Lower leg skin (tissue), 3 donors: ENCODE measurements at regions not wholly inside any gene's neighbourhood (a gene's known extent, or its start where the extent isn't known, plus 50 kb on each side); places are given as distances from the start of the nearest gene placed in this dataset.

Source experiments
- CTCF ChIP-seq, 3 donors: fragments of 450-650 bp; IDR thresholded peaks; one replicate each; pipeline ENCODE4 v1.5.1; 2016; ENCODE audit warnings: antibody characterized with exemption in 3 of 3, mild to moderate bottlenecking in 3 of 3, moderate library complexity in 2 of 3
- POLR2A ChIP-seq, 2 donors: fragments of 450-650 bp; IDR thresholded peaks; one replicate each; pipeline ENCODE4 v1.6.1; 2016 to 2017; ENCODE audit warnings: antibody characterized with exemption in 2 of 2, mild to moderate bottlenecking in 1 of 2, moderate library complexity in 1 of 2

GRCh38 chr5:167533814-167534795 lies 757.3 kb upstream of the WWC1 start:
- TF ChIP-seq POLR2A (IDR thresholded peaks at IDR 0.05) (no peak), CTCF (IDR thresholded peaks at IDR 0.05) (no peak)
